ENCODE measurements at regions not wholly inside any gene's neighbourhood (a gene's known extent, or its start where the extent isn't known, plus 50 kb on each side); places are given as distances from the start of the nearest gene placed in this dataset.

- no peak for TF ChIP-seq CTCF (IDR thresholded peaks at IDR 0.05; ENCODE audit: extremely low read depth in 1 of 2, insufficient read depth in 1 of 2, low read depth in 1 of 2, low read length in 2 of 2)
- no peak for TF ChIP-seq EZH2 (IDR thresholded peaks at IDR 0.05; ENCODE audit: borderline replicate concordance, low read depth, low read length, severe bottlenecking)
- TF ChIP-seq POLR2A (IDR thresholded peaks at IDR 0.05; ENCODE audit: low read depth, low read length), result no peak
- no peak for TF ChIP-seq POLR2AphosphoS5 (IDR thresholded peaks at IDR 0.05; ENCODE audit: insufficient read depth, low read depth, low read length)
- no peak for TF ChIP-seq MAX (IDR thresholded peaks at IDR 0.05; ENCODE audit: insufficient read depth, insufficient read length)
- no peak for TF ChIP-seq FOS (IDR thresholded peaks at IDR 0.05; ENCODE audit: borderline replicate concordance, insufficient read depth, low read length)
- no peak for TF ChIP-seq MYC (IDR thresholded peaks at IDR 0.05; ENCODE audit: low read depth, low read length)
Observed at GRCh38 chr10:111373696-111374095, 296.9 kb downstream of the ADRA2A start.

Data from endothelial cell of umbilical vein (primary cell).